ENCODE measurements at regions not wholly inside any gene's neighbourhood (a gene's known extent, or its start where the extent isn't known, plus 50 kb on each side); places are given as distances from the start of the nearest gene placed in this dataset.
"Not testable (repeated sequence)": the region's sequence is repeated elsewhere in the genome, so short reads cannot be mapped to it uniquely, and the experiment has no call there.

DNA sequence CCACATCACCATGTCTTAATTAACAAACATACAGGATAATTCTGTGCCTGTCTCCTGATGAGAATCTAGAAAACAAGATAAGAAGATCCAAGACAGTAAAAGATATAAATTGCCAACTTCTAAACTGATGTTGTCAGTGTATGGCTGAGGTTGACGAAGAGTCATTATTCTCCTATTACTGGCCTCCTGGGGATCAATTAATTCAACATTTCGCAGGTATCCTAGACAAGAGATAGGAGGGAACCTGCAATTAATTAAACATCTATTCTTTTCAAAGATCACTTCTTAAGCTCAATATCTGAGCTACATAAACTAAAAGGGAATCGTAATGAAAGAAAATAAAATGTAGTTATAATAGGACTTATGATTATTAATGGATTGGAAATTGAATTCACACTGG lies 232.0 kb upstream of the GRIA1 start:
- no peak for DNase-seq (ENCODE audit: extremely low read depth, low read depth)
- TF ChIP-seq, protein P1, sequence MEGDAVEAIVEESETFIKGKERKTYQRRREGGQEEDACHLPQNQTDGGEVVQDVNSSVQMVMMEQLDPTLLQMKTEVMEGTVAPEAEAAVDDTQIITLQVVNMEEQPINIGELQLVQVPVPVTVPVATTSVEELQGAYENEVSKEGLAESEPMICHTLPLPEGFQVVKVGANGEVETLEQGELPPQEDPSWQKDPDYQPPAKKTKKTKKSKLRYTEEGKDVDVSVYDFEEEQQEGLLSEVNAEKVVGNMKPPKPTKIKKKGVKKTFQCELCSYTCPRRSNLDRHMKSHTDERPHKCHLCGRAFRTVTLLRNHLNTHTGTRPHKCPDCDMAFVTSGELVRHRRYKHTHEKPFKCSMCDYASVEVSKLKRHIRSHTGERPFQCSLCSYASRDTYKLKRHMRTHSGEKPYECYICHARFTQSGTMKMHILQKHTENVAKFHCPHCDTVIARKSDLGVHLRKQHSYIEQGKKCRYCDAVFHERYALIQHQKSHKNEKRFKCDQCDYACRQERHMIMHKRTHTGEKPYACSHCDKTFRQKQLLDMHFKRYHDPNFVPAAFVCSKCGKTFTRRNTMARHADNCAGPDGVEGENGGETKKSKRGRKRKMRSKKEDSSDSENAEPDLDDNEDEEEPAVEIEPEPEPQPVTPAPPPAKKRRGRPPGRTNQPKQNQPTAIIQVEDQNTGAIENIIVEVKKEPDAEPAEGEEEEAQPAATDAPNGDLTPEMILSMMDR (IDR thresholded peaks at IDR 0.05; ENCODE audit: low read depth, low read length): no peak

DNA sequence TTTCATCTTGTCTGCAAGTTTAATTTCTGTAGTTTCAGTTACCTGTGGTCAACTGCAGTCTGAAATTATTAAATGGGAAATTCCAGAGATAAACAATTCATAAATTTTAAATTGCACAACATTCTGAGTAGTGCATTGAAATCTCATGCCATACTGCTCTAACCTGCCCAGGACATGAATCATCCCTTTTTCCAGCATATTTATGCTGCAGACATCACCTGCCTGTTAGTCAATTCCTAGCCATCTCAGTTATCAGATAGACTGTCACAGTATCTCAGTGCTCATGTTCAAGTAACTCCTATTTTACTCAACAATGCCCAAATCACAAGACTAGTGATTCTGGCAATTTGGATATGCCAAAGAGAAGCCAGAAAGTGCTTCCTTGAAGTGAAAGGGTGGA lies 223.0 kb upstream of the GRIA1 start:
- TF ChIP-seq, protein P1 (IDR thresholded peaks at IDR 0.05; ENCODE audit: low read depth, low read length): no peak
- no peak for DNase-seq (ENCODE audit: extremely low read depth, low read depth)

GRCh38 chr5:153275695-153276094 lies 214.8 kb upstream of the GRIA1 start:
- DNase-seq (ENCODE audit: extremely low read depth, low read depth): no peak
- TF ChIP-seq, protein P1 (IDR thresholded peaks at IDR 0.05; ENCODE audit: low read depth, low read length): no peak

GRCh38 chr5:153276151-153276550 lies 214.3 kb upstream of the GRIA1 start:
- TF ChIP-seq, protein P1 (IDR thresholded peaks at IDR 0.05; ENCODE audit: low read depth, low read length): no peak
- DNase-seq (ENCODE audit: extremely low read depth, low read depth): no peak

DNA sequence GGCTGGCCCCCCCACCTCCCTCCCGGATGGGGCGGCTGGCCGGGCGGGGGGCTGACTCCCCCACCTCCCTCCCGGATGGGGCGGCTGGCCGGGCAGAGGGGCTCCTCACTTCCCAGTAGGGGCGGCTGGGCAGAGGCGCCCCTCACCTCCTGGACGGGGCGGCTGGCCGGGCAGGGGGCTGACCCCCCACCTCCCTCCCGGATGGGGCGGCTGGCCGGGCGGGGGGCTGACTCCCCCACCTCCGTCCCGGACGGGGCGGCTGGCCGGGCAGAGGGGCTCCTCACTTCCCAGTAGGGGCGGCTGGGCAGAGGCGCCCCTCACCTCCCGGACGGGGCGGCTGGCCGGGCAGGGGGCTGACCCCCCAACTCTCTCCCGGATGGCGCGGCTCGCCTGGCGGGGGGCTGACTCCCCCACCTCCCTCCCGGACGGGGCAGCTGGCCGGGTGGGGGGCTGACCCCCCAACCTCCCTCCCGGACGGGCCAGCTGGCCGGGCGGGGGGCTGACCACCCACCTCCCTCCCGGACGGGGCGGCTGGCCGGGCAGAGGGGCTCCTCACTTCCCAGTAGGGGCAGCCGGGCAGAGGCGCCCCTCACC lies 194.1 kb upstream of the GRIA1 start:
- not testable (repeated sequence) for DNase-seq (ENCODE audit: extremely low read depth, low read depth)

GRCh38 chr5:153299891-153300290 lies 190.6 kb upstream of the GRIA1 start:
- no peak for DNase-seq (ENCODE audit: extremely low read depth, low read depth)
- TF ChIP-seq, protein P1 (IDR thresholded peaks at IDR 0.05; ENCODE audit: low read depth, low read length): no peak

DNA sequence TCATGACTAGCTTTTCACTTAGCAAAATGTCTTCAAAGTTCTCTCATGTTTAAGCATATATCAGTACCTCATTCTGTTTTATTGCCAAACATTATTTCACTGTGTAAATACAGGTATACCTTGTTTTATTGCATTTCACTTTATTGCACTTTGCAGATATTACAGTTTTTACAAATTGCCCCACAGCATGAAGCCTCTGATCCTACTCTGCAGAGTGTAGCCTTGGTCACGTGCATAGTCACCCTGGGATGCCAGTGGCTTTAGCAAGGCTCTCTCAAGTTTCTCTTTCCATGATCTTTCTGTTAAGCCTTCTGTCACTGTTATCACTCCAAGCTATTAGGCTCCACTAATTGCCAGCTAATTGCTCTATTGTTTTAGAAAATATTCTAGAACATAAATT lies 182.2 kb upstream of the GRIA1 start:
- TF ChIP-seq, protein P1 (IDR thresholded peaks at IDR 0.05; ENCODE audit: low read depth, low read length): no peak
- DNase-seq (ENCODE audit: extremely low read depth, low read depth): no peak

- DNase-seq (ENCODE audit: extremely low read depth, low read depth): no peak
- TF ChIP-seq, protein P1 (IDR thresholded peaks at IDR 0.05; ENCODE audit: low read depth, low read length): no peak
These were observed 171.9 kb upstream of the GRIA1 start for GRCh38 chr5:153318556-153318955.

Data from AG09319 (cell line).